ENCODE measurements at regions not wholly inside any gene's neighbourhood (a gene's known extent, or its start where the extent isn't known, plus 50 kb on each side); places are given as distances from the start of the nearest gene placed in this dataset.

- H2BK15ac ChIP-seq (ENCODE audit: low read depth, low read length) = no peak overlapping the region
- H3K4me2 ChIP-seq (ENCODE audit: insufficient read depth, insufficient read length, low read length) = no peak overlapping the region
- no peak overlapping the region for H3K18ac ChIP-seq (ENCODE audit: insufficient read length, low read depth, low read length)
- Mint-ChIP-seq H3K4me1 (peaks cover 12 to 13% of the 10 kb centered on the region in 2 experiments), H3K4me3 (no peak overlapping the region), H3K27me3 (ENCODE audit: low read depth) (peaks cover 2% of the 10 kb centered on the region; the same call in 1 of the 2 replicates), H3K27ac (peak overlapping the region in 1 of 3 experiments; percentile 35; a peak in 1 of 7 replicates), H3K9me3 (peaks cover 0 to 1% of the 10 kb centered on the region in 2 experiments; a peak in 3 of 5 replicates), H3K36me3 (ENCODE audit: insufficient read depth in 1 of 3, low read depth in 3 of 3) (peaks cover 0 to 9% (median under 1%) of the 10 kb centered on the region in 3 experiments; a peak in 2 of 7 replicates)
- no peak overlapping the region for H4K5ac ChIP-seq (ENCODE audit: insufficient read length, low read depth, low read length)
- no peak overlapping the region for H3T11ph ChIP-seq (ENCODE audit: low read length)
- H3K4me1 ChIP-seq (ENCODE audit: insufficient read depth, low read length) = no peaks in the 10 kb centered on the region
- H3K56ac ChIP-seq (ENCODE audit: insufficient read length, low read depth, low read length) = no peak overlapping the region
- H2AK5ac ChIP-seq (ENCODE audit: insufficient read length, low read length) = no peak overlapping the region
- no peak overlapping the region for H3K27ac ChIP-seq (ENCODE audit: insufficient read length, low read depth, low read length)
- no peak overlapping the region for H4K91ac ChIP-seq (ENCODE audit: insufficient read length, low read depth, low read length)
- no peak overlapping the region for H3K14ac ChIP-seq (ENCODE audit: insufficient read depth, low read length)
- no peak overlapping the region for H4K8ac ChIP-seq (replicated peaks; ENCODE audit: insufficient read length, low read depth, low read length)
- H3K79me1 ChIP-seq (ENCODE audit: insufficient read depth, low read depth, low read length, poor library complexity, severe bottlenecking) = no peaks in the 10 kb centered on the region
- no peaks in the 10 kb centered on the region for H3K79me2 ChIP-seq (ENCODE audit: insufficient read depth, low read length)
- no peak overlapping the region for H2BK120ac ChIP-seq (ENCODE audit: low read depth, low read length, poor library complexity, severe bottlenecking)
- H3K4ac ChIP-seq (ENCODE audit: low read depth, low read length) = no peak overlapping the region
- no peak overlapping the region for H2AFZ ChIP-seq (ENCODE audit: low read length)
- H3K9me3 ChIP-seq (ENCODE audit: control insufficient read depth, low read depth, low read length) = no peaks in the 10 kb centered on the region
- H2BK20ac ChIP-seq (ENCODE audit: low read depth, low read length, poor library complexity, severe bottlenecking) = no peak overlapping the region
- peak; percentile 64 for TF ChIP-seq CTCF (conservative IDR thresholded peaks at IDR 0.05)
- DNase-seq = peak; percentile 41
- no peak overlapping the region for H3K9ac ChIP-seq (ENCODE audit: extremely low read depth, insufficient read length, low read length)
- H2BK5ac ChIP-seq (ENCODE audit: insufficient read length, low read length) = no peak overlapping the region
- no peak overlapping the region for H3K23ac ChIP-seq (ENCODE audit: insufficient read length, low read depth, low read length)
- H3K23me2 ChIP-seq (ENCODE audit: insufficient read length, low read depth, low read length, poor library complexity, severe bottlenecking) = no peaks in the 10 kb centered on the region
- H4K20me1 ChIP-seq (ENCODE audit: control insufficient read depth, insufficient read depth, insufficient read length) = no peaks in the 10 kb centered on the region
- no peak overlapping the region for H2BK12ac ChIP-seq (ENCODE audit: insufficient read length, low read depth, low read length)
- no peaks in the 10 kb centered on the region for H3K27me3 ChIP-seq (ENCODE audit: insufficient read depth, low read length)
- WGBS (ENCODE audit: extremely low coverage, insufficient read length, low lambda C conversion rate) = no CpG with 5 or more reads among the region's 1 CpG
These were observed 391.0 kb downstream of the CDC5L start for GRCh38 chr6:44778513-44778912.

Data from H9 (cell line).